A673 (cell line): ENCODE measurements at regions not wholly inside any gene's neighbourhood (a gene's known extent, or its start where the extent isn't known, plus 50 kb on each side); places are given as distances from the start of the nearest gene placed in this dataset.
"Not testable (repeated sequence)": the region's sequence is repeated elsewhere in the genome, so short reads cannot be mapped to it uniquely, and the experiment has no call there.

Experiments used
- BruUV-seq: library from RNA; stranded (reverse); fragments of 400-500 nt; replicated peaks from 2 replicates; lab custom pipeline; 2021; lab: Mats Ljungman, UMichigan
- CTCF ChIA-PET: fragments of 300-600 bp; sonication (Branson Sonifier 250); formaldehyde crosslinking; loops from one replicate; lab custom pipeline; 2022; ENCODE audit warnings: antibody characterized with exemption; lab: Charles Lee
- POLR2A ChIA-PET: fragments of 300-600 bp; sonication (Branson Sonifier 250); formaldehyde crosslinking; loops from one replicate; lab custom pipeline; 2022; ENCODE audit warnings: antibody characterized with exemption; ENCODE audit not compliant: low non-redundant PET; lab: Charles Lee
- DNase-seq: peaks from one replicate; pipeline ENCODE4 v3.0.0-alpha.2; 2015; ENCODE audit warnings: low spot score
- H3K27ac ChIP-seq: fragments of 200-600 bp; sonication (generic); 2 replicates; pipeline ENCODE4 v1.5.1; 2016; ENCODE audit warnings: mixed run types, low read depth, mild to moderate bottlenecking, mixed read lengths, antibody characterized with exemption, low read length; ENCODE audit not compliant: poor library complexity, severe bottlenecking
- H3K27me3 ChIP-seq: fragments of 200-600 bp; sonication (generic); replicated peaks from 2 replicates; pipeline ENCODE4 v1.6.1; 2017; ENCODE audit warnings: mixed run types, low read depth, mild to moderate bottlenecking, mixed read lengths, antibody characterized with exemption, low read length; ENCODE audit not compliant: insufficient read depth, poor library complexity
- H3K36me3 ChIP-seq: fragments of 200-600 bp; sonication (generic); 2 replicates; pipeline ENCODE4 v1.6.1; 2016; ENCODE audit warnings: mixed run types, mild to moderate bottlenecking, mixed read lengths, antibody characterized with exemption, low read length; ENCODE audit not compliant: insufficient read depth, poor library complexity, severe bottlenecking
- H3K4me1 ChIP-seq: fragments of 200-600 bp; sonication (generic); 2 replicates; pipeline ENCODE4 v1.6.1; 2017; ENCODE audit warnings: mixed run types, mild to moderate bottlenecking, mixed read lengths, antibody characterized with exemption, low read length; ENCODE audit not compliant: insufficient read depth, poor library complexity, severe bottlenecking
- H3K4me3 ChIP-seq: fragments of 200-600 bp; sonication (generic); 2 replicates; pipeline ENCODE4 v1.5.1; 2016; ENCODE audit warnings: low read depth, mixed run types, mild to moderate bottlenecking, mixed read lengths, low read length; ENCODE audit not compliant: poor library complexity, severe bottlenecking
- H3K9me3 ChIP-seq: fragments of 200-600 bp; sonication (generic); 2 replicates; pipeline ENCODE4 v1.6.1; 2016; ENCODE audit warnings: mixed run types, low read depth, mild to moderate bottlenecking, mixed read lengths, antibody characterized with exemption, low read length; ENCODE audit not compliant: poor library complexity, severe bottlenecking
- EZH2 ChIP-seq: fragments of 200-600 bp; sonication (generic); IDR thresholded peaks from 2 replicates; pipeline ENCODE4 v1.6.1; 2017; ENCODE audit warnings: borderline replicate concordance, low read depth, mild to moderate bottlenecking, mixed read lengths, antibody characterized with exemption, low read length; ENCODE audit not compliant: poor library complexity, severe bottlenecking
- intact Hi-C: fragments of 100-400 bp; cut with micrococcal nuclease; formaldehyde crosslinking; loops from one replicate; pipeline ENCODE4 v1.10.0; 2022; ENCODE audit not compliant: unreplicated experiment
- TF ChIP-seq, protein P1 (sequence below): fragments of 300-800, 200-600 bp; sonication (generic); conservative IDR thresholded peaks from 2 replicates; pipeline ENCODE4 v1.5.1; 2017; ENCODE audit warnings: low read depth, mild to moderate bottlenecking, antibody characterized with exemption, low read length, moderate library complexity, mixed read lengths

DNA sequence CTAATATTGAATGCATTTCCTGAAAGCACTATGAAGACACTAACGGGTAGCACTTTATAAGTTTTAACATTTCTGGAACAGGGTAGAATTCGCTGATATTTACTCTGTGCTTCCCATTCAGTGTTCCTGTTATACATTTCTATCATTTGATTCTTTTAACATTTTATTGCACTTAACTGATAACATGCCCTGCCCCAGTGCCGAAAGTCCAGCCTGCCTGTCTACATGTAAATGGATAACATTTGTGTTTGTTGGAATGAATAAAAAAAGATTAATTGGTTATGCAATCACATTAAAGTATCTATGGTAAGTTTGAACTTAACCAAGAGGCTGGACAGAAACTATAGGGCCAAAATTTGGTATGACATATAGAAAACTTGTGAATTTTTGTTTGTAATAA, 790.5 kb upstream of the TPTE start:
- Histone ChIP-seq H3K4me1 (no peaks in the 10 kb centered on the region), H3K36me3 (no peaks in the 10 kb centered on the region), H3K27me3 (no peaks in the 10 kb centered on the region), H3K9me3 (peaks cover 67% of the 10 kb centered on the region), H3K4me3 (no peak overlapping the region), H3K27ac (no peak overlapping the region)
- no peak for TF ChIP-seq EZH2
- TF ChIP-seq, protein P1, sequence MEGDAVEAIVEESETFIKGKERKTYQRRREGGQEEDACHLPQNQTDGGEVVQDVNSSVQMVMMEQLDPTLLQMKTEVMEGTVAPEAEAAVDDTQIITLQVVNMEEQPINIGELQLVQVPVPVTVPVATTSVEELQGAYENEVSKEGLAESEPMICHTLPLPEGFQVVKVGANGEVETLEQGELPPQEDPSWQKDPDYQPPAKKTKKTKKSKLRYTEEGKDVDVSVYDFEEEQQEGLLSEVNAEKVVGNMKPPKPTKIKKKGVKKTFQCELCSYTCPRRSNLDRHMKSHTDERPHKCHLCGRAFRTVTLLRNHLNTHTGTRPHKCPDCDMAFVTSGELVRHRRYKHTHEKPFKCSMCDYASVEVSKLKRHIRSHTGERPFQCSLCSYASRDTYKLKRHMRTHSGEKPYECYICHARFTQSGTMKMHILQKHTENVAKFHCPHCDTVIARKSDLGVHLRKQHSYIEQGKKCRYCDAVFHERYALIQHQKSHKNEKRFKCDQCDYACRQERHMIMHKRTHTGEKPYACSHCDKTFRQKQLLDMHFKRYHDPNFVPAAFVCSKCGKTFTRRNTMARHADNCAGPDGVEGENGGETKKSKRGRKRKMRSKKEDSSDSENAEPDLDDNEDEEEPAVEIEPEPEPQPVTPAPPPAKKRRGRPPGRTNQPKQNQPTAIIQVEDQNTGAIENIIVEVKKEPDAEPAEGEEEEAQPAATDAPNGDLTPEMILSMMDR: no peak
- ChIA-PET CTCF (no interaction called here), POLR2A (no interaction called here)
- intact Hi-C loops: no loop called here
- DNase-seq: no peak
- no TSS peak for BruUV-seq

DNA sequence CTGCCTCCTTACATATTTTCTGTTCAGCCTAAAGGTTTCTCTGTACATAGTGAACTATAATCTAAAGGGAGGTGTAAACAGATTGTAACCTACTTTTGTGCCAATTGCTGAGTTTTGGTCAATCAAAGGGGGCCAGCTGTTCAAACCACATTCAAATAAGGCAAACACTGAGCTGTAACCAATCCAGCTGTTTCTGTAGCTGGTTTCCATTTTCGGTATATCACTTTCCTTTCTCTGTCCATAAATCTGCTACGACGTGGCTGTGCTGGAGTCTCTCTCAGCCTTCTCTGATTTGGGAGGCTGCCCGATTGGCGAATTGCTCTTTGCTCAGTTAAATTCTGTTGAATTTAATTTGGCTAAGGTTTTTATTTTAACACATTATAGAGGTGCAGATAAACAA, 790.1 kb upstream of the TPTE start:
- H3K27ac ChIP-seq, H3K4me1 ChIP-seq, H3K4me3 ChIP-seq, H3K27me3 ChIP-seq, H3K36me3 ChIP-seq, DNase-seq, POLR2A ChIA-PET, BruUV-seq, intact Hi-C loops, CTCF ChIA-PET: not testable (repeated sequence)
- H3K9me3 ChIP-seq: peaks cover 70% of the 10 kb centered on the region

DNA sequence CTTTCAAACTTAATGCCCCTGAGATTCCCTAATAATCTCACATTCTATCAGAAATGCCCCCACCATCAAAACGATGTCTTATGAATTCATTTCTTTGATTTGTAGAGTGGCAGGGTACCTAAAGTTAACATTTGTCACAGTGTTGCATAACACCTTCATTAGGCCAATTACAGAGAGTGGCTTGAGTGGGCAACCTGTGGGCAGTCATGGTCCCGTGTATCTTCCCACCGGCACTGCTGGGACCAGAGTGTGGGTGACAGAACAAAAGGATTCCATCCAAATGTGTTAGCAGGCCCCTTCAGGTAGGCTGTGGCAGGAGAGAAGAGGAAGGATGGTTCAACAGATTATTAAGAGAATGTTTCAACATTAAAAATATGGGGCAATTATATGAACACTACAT, 788.8 kb upstream of the TPTE start:
- POLR2A ChIA-PET, H3K27me3 ChIP-seq, intact Hi-C loops, DNase-seq, H3K36me3 ChIP-seq, H3K4me3 ChIP-seq, H3K27ac ChIP-seq, CTCF ChIA-PET, H3K4me1 ChIP-seq, BruUV-seq: not testable (repeated sequence)
- H3K9me3 ChIP-seq: peaks cover 75% of the 10 kb centered on the region

DNA sequence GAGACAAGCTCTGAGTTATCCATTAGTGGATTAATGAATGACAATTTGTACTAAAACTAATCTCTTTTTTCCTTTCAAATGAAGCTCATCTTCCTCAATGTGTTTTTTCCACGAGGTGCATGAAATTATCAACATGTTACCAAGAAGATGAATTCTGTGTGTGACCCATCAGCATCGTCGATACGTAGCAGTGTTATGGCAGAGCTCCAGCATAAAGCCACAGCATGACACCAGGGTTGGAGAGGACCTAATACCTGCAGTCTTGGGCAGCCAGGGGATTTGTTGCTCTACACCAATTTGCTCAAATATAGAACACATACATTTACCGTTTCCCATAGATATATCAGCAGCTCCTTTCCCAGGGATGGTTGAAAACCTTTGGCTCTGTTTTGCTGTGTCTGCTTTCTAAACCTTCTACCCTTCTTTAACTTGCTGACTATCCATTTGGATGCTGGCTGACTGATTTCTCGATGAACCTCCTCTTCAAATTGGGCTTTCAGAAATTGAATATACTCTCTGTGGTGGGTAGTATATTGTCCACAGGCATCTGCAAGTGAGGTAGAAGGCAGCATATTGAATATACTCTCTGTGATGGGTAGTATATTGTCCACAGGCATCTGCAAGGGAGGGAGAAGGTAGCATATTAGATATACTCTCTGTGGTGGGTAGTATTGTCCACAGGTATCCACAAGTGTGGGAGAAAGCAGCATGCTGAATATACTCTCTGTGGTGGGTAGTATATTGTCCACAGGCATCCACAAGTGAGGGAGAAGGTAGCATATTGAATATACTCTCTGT, 787.4 kb upstream of the TPTE start:
- CTCF ChIA-PET, H3K27ac ChIP-seq, BruUV-seq, H3K4me3 ChIP-seq, H3K4me1 ChIP-seq, H3K27me3 ChIP-seq, DNase-seq, POLR2A ChIA-PET, intact Hi-C loops, H3K36me3 ChIP-seq: not testable (repeated sequence)
- H3K9me3 ChIP-seq: peaks cover 86% of the 10 kb centered on the region
